ENCODE measurements at regions not wholly inside any gene's neighbourhood (a gene's known extent, or its start where the extent isn't known, plus 50 kb on each side); places are given as distances from the start of the nearest gene placed in this dataset.
A peak's percentile ranks its signal among the peaks of the same experiment; 100 is the strongest.

GRCh38 chr10:35843524-35844181 lies 201.6 kb upstream of the FZD8 start:
- Histone ChIP-seq H3K9me3 (ENCODE audit: insufficient read depth in 2 of 2, low read depth in 1 of 2, low read length in 1 of 2) (peaks cover 6 to 9% of the 10 kb centered on the region in 2 experiments; a peak in 1 of 4 replicates), H4K91ac (replicated peaks; ENCODE audit: insufficient read length, low read length) (no peak overlapping the region), H3K79me1 (ENCODE audit: low read depth, low read length) (no peaks in the 10 kb centered on the region), H2BK15ac (ENCODE audit: low read length) (no peak overlapping the region), H3K56ac (replicated peaks; ENCODE audit: insufficient read length, low read depth, low read length) (no peak overlapping the region), H3K4me2 (ENCODE audit: insufficient read depth in 1 of 2, low read depth in 2 of 2, low read length in 2 of 2) (no peak overlapping the region), H2AK5ac (ENCODE audit: low read depth, low read length) (no peak overlapping the region), H3K79me2 (ENCODE audit: control insufficient read depth in 1 of 2, insufficient read depth in 2 of 2, low read length in 2 of 2) (no peaks in the 10 kb centered on the region), H2AFZ (ENCODE audit: low read length) (peak overlapping the region; percentile 36; the same call in 1 of the 2 replicates), H4K8ac (ENCODE audit: extremely low read depth, insufficient read depth, low read length) (no peak overlapping the region), H2BK5ac (ENCODE audit: low read depth, low read length) (no peak overlapping the region), H3K36me3 (ENCODE audit: control insufficient read depth in 2 of 4, insufficient read depth in 4 of 4, low read length in 3 of 4) (no peaks in the 10 kb centered on the region), H3K4me1 (replicated peaks in 1 of 4; ENCODE audit: control insufficient read depth in 3 of 4, insufficient read depth in 4 of 4, low read length in 3 of 4) (peaks cover 3 to 10% (median 7%) of the 10 kb centered on the region in 4 experiments; a peak in 6 of 7 replicates), H3K27me3 (replicated peaks in 1 of 4; ENCODE audit: control insufficient read depth in 3 of 4, extremely low read depth in 1 of 4, insufficient read depth in 3 of 4, low read length in 3 of 4) (no peaks in the 10 kb centered on the region), H3K4me3 (ENCODE audit: extremely low read depth in 1 of 4, insufficient read depth in 2 of 4, low read depth in 3 of 4, low read length in 4 of 4) (no peak overlapping the region), H3K23ac (ENCODE audit: insufficient read length) (no peak overlapping the region), H4K20me1 (replicated peaks in 1 of 2; ENCODE audit: control insufficient read depth in 1 of 2, insufficient read depth in 2 of 2, low read length in 2 of 2) (no peaks in the 10 kb centered on the region), H3K18ac (ENCODE audit: extremely low read depth, low read length) (no peak overlapping the region), H2BK120ac (replicated peaks; ENCODE audit: low read depth, low read length) (no peak overlapping the region), H3K23me2 (ENCODE audit: low read depth, low read length) (no peaks in the 10 kb centered on the region), H3K9ac (replicated peaks in 1 of 4; ENCODE audit: extremely low read depth in 1 of 4, low read depth in 3 of 4, low read length in 3 of 4) (no peak overlapping the region), H3K14ac (ENCODE audit: insufficient read length) (no peak overlapping the region), H2BK20ac (ENCODE audit: low read length) (no peak overlapping the region), H3K27ac (ENCODE audit: low read depth, low read length) (no peak overlapping the region), H4K5ac (ENCODE audit: insufficient read length, low read depth, low read length) (no peak overlapping the region), H3K4ac (replicated peaks; ENCODE audit: insufficient read length, low read depth, low read length) (no peak overlapping the region), H2BK12ac (ENCODE audit: low read depth, low read length) (no peak overlapping the region)
- DNase-seq (ENCODE audit: low read depth in 1 of 2, low spot score in 2 of 2) (no peak), FAIRE-seq (no peak)
- TF ChIP-seq KDM1A (IDR thresholded peaks at IDR 0.05; ENCODE audit: borderline replicate concordance, low read length): no peak
- no peak for TF ChIP-seq RFX5 (IDR thresholded peaks at IDR 0.05; ENCODE audit: borderline replicate concordance, low read depth, low read length)
- no peak for TF ChIP-seq TBP (IDR thresholded peaks at IDR 0.05; ENCODE audit: low read depth, low read length)
- no peak for TF ChIP-seq NRF1 (IDR thresholded peaks at IDR 0.05; ENCODE audit: low read depth, low read length)
- no peak for TF ChIP-seq RXRA (IDR thresholded peaks at IDR 0.05; ENCODE audit: insufficient read depth, low read depth, low read length)
- no peak for TF ChIP-seq EP300 (IDR thresholded peaks at IDR 0.05; ENCODE audit: borderline replicate concordance in 1 of 2, low read depth in 2 of 2, low read length in 2 of 2)
- no peak for TF ChIP-seq TEAD4 (IDR thresholded peaks at IDR 0.05; ENCODE audit: low read depth, low read length)
- CTCF ChIA-PET (ENCODE audit: partially characterized antibody): interaction anchor here (0.8 to 2.5 kb wide), 3 partner anchors 11 to 37 kb away, joined by 3 to 8 read pairs (median 4); no protein-coding TSS in a partner anchor
- 79% methylated on average over 13 of the region's 13 CpGs; no CpG with 5 or more reads in 1 of the 2 experiments for WGBS, 2 experiments (ENCODE audit: extremely low coverage in 1 of 2, insufficient coverage in 1 of 2, insufficient read length in 1 of 2, insufficient replicate concordance in 2 of 2, low coverage in 1 of 2, low lambda C conversion rate in 2 of 2, missing lambda C conversion rate in 1 of 2)
- POLR2A ChIA-PET (ENCODE audit: partially characterized antibody): interaction anchor here (0.7 kb wide), 1 partner anchor 205 kb away, joined by 5 read pairs; no protein-coding TSS in a partner anchor
